Naive B cell (primary cell): ENCODE measurements at regions not wholly inside any gene's neighbourhood (a gene's known extent, or its start where the extent isn't known, plus 50 kb on each side); places are given as distances from the start of the nearest gene placed in this dataset.
A peak's percentile ranks its signal among the peaks of the same experiment; 100 is the strongest.

Experiments used
- ATAC-seq, 2 donors: fragments of 150-1000 bp; cut with Tn5 transposase; 2 replicates each; pipeline ENCODE4 v1.10.0; 2021; ENCODE audit warnings: low read depth in 2 of 2, mild to moderate bottlenecking in 2 of 2, moderate library complexity in 2 of 2
- DNase-seq: peaks from one replicate; pipeline ENCODE4 v3.0.0; 2022
- H3K27ac Mint-ChIP-seq, 6 donors: one replicate each; pipeline ENCODE4 v1.8.0; 2020 to 2022; ENCODE audit warnings: mild to moderate bottlenecking in 6 of 6, mixed read lengths in 6 of 6, moderate library complexity in 5 of 6, inconsistent platforms in 2 of 6
- H3K27me3 Mint-ChIP-seq, 3 donors: one replicate each; pipeline ENCODE4 v1.8.0; 2021 to 2022; ENCODE audit warnings: mixed read lengths in 3 of 3, mild to moderate bottlenecking in 1 of 3
- H3K36me3 Mint-ChIP-seq, 2 donors: one replicate each; pipeline ENCODE4 v1.8.0; 2020 to 2022; ENCODE audit warnings: mixed read lengths in 2 of 2, inconsistent platforms in 1 of 2, mild to moderate bottlenecking in 1 of 2
- H3K4me1 Mint-ChIP-seq, 3 donors: one replicate each; pipeline ENCODE4 v1.8.0; 2020 to 2022; ENCODE audit warnings: mixed read lengths in 3 of 3, inconsistent platforms in 1 of 3, mild to moderate bottlenecking in 1 of 3, moderate library complexity in 1 of 3
- H3K4me3 Mint-ChIP-seq, 8 donors: one replicate each; pipeline ENCODE4 v1.8.0; 2020 to 2022; ENCODE audit warnings: mild to moderate bottlenecking in 8 of 8, mixed read lengths in 8 of 8, moderate library complexity in 8 of 8, inconsistent platforms in 2 of 8
- H3K9me3 Mint-ChIP-seq, 7 donors: one replicate each; pipeline ENCODE4 v1.8.0; 2020 to 2022; ENCODE audit warnings: mixed read lengths in 7 of 7, mild to moderate bottlenecking in 5 of 7, inconsistent platforms in 2 of 7, moderate library complexity in 1 of 7

DNA sequence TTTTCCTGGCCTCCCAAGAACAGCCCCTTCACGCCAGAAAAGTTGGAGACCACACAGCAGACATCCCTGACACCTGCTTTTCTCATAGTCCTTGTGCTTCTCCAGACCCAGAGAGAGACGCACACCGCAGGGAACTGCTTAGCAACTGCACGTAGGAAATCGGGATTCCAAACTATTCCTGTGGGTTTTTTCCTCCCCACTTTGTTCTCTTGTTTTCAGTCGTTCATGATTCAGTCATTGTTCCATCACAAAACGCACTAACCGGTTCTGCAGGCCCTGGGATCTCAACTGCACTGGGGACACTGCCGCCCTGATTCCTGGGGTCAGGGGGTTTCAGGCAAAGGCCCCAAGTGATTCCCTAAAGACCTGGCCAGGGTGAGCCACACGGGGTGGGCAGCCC is 588.0 kb upstream of the KLF4 start:
- Mint-ChIP-seq H3K4me3 (no peak overlapping the region), H3K27me3 (peaks cover 0 to 7% (median 5%) of the 10 kb centered on the region in 3 donors), H3K36me3 (no peaks in the 10 kb centered on the region), H3K4me1 (no peaks in the 10 kb centered on the region), H3K9me3 (peaks cover 0 to 4% (median 0%) of the 10 kb centered on the region in 7 donors), H3K27ac (no peak overlapping the region)
- ATAC-seq (no peak), DNase-seq (no peak)

DNA sequence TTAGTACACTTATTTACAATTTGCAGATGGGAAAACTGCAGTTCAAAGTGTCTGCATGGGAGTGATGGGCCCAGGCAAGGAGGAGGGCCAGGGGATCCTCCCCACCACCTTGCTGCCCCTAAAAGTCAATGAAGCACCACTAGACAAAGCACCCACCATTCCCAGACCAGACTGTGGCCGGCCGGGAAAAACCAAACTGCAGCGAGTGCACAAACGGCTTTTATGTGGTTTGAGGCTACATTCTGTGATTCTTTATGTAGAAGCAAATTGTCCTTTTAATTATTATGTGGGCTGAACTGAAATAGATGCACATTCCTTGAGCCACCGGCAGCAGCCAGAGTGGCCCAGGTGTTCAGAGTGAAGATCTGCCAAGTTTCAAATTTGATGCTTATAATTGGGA is 585.3 kb upstream of the KLF4 start:
- ATAC-seq, result no peak
- H3K27ac Mint-ChIP-seq, result peak overlapping the region in 1 of 6 donors; percentile 7
- H3K4me3 Mint-ChIP-seq, result no peak overlapping the region

DNA sequence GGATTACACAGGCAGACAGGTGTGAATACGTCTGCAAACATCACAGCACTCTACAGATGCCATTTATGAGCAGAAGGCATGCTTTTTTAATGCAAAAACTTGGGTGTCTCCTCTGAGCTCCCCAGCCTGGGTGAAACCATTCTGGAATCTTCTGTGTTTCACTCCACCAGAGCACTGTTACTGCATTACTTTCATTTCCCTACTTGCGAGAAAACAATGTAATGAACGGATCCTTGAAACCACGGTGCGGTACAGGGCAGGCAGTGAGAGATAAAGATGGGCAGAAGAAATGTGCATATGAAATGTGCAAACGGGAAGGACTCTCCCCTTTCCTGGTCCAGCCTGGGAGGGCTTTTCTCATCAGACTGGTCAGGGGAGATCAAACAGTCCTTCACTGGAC is 584.3 kb upstream of the KLF4 start:
- Mint-ChIP-seq H3K36me3 (no peaks in the 10 kb centered on the region), H3K4me3 (no peak overlapping the region), H3K4me1 (no peaks in the 10 kb centered on the region), H3K27ac (no peak overlapping the region), H3K27me3 (peaks cover 0 to 7% (median 5%) of the 10 kb centered on the region in 3 donors), H3K9me3 (peaks cover 0 to 4% (median 0%) of the 10 kb centered on the region in 7 donors)
- ATAC-seq (no peak), DNase-seq (no peak)

More for the DNA sequence above, 585.3 kb upstream of the KLF4 start:
- peaks cover 0 to 4% (median 0%) of the 10 kb centered on the region in 7 donors for H3K9me3 Mint-ChIP-seq
- no peak for DNase-seq
- no peaks in the 10 kb centered on the region for H3K36me3 Mint-ChIP-seq
- no peaks in the 10 kb centered on the region for H3K4me1 Mint-ChIP-seq
- H3K27me3 Mint-ChIP-seq, result peaks cover 0 to 7% (median 5%) of the 10 kb centered on the region in 3 donors

DNA sequence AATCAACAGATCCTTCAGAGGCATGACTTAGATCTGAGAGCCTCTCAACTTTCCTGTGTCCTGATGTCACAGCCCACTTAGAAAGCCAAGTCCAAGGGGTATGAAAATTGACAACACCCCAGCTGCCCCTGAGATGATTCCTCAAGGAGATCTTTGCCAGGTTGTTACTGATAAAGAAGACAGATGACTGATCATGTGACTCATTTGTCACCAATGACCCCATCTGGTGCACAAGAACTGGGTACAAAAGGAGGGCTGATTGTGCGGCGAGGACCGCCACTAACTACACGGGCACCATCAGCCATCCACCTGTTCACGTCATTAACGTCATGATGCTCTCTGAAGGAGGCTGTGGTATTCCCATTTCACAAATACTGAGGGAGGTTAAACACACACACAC is 583.2 kb upstream of the KLF4 start:
- Mint-ChIP-seq H3K27me3 (peaks cover 0 to 2% (median 0%) of the 10 kb centered on the region in 3 donors), H3K4me3 (peak overlapping the region in 1 of 8 donors; percentile 72), H3K9me3 (peaks cover 0 to 2% (median 0%) of the 10 kb centered on the region in 7 donors)

DNA sequence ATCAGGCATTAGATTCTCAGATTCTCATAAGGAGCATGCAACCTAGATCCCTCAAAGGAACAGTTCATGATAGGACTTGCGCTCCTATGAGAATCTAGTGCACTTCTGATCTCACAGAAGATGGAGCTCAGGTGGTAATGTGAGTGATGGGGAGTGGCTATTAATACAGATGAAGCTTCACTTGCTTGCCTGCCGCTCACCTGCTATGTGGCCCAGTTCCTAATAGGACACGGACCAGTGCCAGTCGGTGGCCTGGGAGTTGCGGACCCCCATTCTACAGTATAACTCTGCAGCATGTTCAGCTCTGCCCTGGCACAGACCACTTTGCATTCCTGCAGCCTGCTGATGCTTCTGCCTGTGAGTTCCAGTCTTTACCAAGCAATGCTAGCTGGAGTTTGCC is 581.3 kb upstream of the KLF4 start:
- Mint-ChIP-seq H3K27me3 (no peaks in the 10 kb centered on the region), H3K4me1 (no peaks in the 10 kb centered on the region), H3K27ac (no peak overlapping the region), H3K9me3 (peaks cover 0 to 5% (median 0%) of the 10 kb centered on the region in 7 donors), H3K36me3 (no peaks in the 10 kb centered on the region), H3K4me3 (no peak overlapping the region)
- DNase-seq, result no peak
- no peak for ATAC-seq

More for the DNA sequence above, 583.2 kb upstream of the KLF4 start:
- Mint-ChIP-seq H3K4me1 (no peaks in the 10 kb centered on the region), H3K27ac (peak overlapping the region in 1 of 6 donors; percentile 51), H3K36me3 (no peaks in the 10 kb centered on the region)
- DNase-seq, result no peak
- ATAC-seq, result no peak

DNA sequence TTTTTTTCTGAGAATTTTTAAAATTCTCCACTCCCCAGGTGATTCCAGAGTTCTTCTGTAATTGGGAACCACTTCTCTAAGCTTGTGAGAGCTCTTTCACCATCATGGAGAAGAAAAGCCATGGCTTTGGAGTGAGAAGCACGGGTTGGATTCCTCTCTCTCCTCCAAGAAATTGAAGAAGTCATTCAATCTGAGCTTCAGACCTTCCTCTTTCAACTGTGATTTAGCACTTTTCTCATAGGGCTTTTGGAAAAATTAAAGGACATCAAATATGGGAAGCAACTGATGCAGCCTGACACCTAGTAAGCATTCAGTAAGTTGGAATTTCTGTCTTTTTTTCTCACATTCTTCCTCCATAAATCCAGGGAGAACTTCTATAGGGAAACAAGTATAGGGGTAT is 580.4 kb upstream of the KLF4 start:
- Mint-ChIP-seq H3K4me1 (no peaks in the 10 kb centered on the region), H3K36me3 (no peaks in the 10 kb centered on the region)
- no peak for DNase-seq

DNA sequence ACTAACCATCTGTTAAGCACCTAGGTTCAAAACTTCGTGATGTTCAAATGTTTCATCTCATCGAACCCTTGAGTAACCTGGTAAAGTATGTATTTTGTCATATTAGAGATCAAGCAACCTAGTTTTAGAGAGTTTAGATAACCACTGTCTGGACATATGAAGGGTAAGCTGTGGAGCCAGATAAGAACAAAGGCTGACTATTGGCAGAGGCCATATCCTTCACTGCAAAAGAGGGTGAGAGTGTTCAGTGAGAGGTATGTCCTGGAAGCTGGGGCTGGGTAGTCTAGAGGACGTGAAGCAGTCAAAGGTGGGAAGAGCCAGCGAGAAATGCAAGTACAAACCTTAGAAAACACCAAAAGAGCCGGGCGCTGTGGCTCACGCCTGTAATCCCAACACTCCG is 573.1 kb upstream of the KLF4 start:
- Mint-ChIP-seq H3K4me1 (no peaks in the 10 kb centered on the region), H3K36me3 (no peaks in the 10 kb centered on the region), H3K27ac (no peak overlapping the region), H3K4me3 (peak overlapping the region in 1 of 8 donors; percentile 47), H3K9me3 (peaks cover 0 to 11% (median 4%) of the 10 kb centered on the region in 7 donors), H3K27me3 (peaks cover 8 to 13% (median 9%) of the 10 kb centered on the region in 3 donors)
- no peak for DNase-seq
- no peak for ATAC-seq

More for the DNA sequence above, 580.4 kb upstream of the KLF4 start:
- no peak overlapping the region for H3K4me3 Mint-ChIP-seq
- H3K9me3 Mint-ChIP-seq, result peaks cover 0 to 5% (median 0%) of the 10 kb centered on the region in 7 donors
- ATAC-seq, result no peak
- no peaks in the 10 kb centered on the region for H3K27me3 Mint-ChIP-seq
- peak overlapping the region in 1 of 6 donors; percentile 10 for H3K27ac Mint-ChIP-seq

DNA sequence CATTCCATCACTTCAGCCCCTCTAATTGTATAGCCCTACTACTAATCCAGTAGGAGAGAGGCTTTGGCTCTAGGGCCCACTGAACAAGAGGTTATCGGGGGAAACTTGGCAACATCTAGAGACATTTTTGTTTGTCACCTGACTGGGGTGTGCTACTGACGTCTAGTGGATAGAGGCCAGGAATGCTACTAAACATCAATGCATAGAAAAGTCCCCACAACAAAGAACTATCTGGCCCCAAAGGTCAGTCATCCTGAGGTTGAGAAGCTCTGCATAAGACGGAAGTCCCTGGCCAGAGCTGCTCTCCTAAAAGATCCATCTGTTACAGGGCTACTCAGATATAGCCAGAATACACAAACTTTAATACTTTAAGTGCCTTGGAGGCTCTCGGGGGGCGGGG is 570.6 kb upstream of the KLF4 start:
- H3K4me3 Mint-ChIP-seq, result no peak overlapping the region
- H3K9me3 Mint-ChIP-seq, result peaks cover 0 to 11% (median 0%) of the 10 kb centered on the region in 7 donors
- H3K27ac Mint-ChIP-seq, result peak overlapping the region in 1 of 6 donors; percentile 11
- H3K27me3 Mint-ChIP-seq, result peaks cover 8 to 13% (median 9%) of the 10 kb centered on the region in 3 donors
- H3K4me1 Mint-ChIP-seq, result no peaks in the 10 kb centered on the region
- no peaks in the 10 kb centered on the region for H3K36me3 Mint-ChIP-seq
- DNase-seq, result no peak
- no peak for ATAC-seq

DNA sequence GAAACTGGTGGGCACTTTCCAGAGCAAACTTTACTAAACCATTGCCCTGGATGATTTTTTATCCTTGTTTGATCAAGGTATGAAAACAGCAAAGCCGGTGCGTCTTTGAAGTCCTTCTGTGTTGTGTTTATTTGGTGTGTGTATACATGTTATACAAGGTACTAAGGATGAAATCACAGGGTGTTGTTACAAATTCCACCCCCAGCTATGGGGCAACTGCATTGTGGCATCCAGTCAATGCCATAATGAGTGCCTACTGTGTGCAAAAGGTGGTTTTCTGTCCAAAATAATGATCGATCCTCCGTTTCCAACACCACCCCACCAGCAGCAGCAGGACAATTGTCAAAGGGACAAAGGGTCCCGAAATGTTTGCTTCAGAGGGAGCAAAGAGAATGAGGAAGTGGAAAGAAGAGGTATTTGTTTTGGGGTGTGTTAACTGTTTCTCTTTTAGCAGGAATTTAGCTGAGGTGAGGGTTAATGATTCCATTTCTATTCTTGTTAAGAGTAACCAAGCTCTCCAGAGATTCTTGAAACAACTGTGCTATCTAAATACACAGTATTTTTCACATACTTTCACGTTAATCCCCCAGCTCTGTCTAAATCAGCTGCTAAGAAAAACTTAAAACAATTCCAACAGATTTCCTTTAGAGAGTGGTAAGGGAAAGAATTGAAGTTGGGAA is 568.7 kb upstream of the KLF4 start:
- peak overlapping the region in 1 of 6 donors; percentile 41 for H3K27ac Mint-ChIP-seq
- DNase-seq (no peak), ATAC-seq (no peak)
- H3K4me1 Mint-ChIP-seq, result no peaks in the 10 kb centered on the region
- no peaks in the 10 kb centered on the region for H3K36me3 Mint-ChIP-seq
- no peak overlapping the region for H3K4me3 Mint-ChIP-seq
- H3K9me3 Mint-ChIP-seq, result peaks cover 0 to 3% (median 0%) of the 10 kb centered on the region in 7 donors
- H3K27me3 Mint-ChIP-seq, result peaks cover 9 to 15% (median 13%) of the 10 kb centered on the region in 3 donors

DNA sequence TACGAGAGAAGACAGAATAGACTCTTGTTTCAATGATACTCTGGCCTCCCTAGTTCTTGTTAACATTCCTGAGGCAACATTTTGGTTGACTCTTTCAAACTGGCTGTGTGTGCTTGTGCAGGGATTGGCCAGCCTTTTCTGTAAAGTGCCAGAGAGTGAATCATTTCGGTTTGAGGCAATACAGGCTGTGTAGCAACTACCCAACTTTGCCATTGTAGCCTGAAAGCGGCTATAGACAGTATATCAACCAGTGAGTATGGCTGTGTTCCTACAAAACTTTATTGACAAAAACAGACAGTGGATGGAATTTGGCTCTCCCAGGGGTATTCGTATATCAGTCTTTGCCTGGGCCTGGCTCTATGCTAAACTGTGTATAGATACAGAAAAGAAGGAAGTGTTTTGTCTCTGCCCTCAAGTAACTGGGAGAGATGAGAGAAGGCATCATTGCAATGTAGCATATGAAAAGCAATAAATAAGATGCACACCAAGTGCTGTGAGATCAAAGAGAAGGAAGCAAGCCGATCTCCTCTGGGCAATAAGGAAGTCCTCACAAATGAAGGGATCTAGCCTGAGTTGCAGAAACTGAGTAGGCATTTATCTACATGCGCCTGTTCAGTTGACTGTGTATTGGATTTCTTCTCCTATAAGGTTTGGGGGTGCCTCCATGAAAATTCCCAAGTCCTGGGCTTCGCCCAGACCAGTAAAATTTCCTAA is 568.0 kb upstream of the KLF4 start:
- H3K9me3 Mint-ChIP-seq, result peaks cover 0 to under 1% (median 0%) of the 10 kb centered on the region in 7 donors
- ATAC-seq, result no peak
- peak overlapping the region in 1 of 6 donors; percentile 12 for H3K27ac Mint-ChIP-seq

DNA sequence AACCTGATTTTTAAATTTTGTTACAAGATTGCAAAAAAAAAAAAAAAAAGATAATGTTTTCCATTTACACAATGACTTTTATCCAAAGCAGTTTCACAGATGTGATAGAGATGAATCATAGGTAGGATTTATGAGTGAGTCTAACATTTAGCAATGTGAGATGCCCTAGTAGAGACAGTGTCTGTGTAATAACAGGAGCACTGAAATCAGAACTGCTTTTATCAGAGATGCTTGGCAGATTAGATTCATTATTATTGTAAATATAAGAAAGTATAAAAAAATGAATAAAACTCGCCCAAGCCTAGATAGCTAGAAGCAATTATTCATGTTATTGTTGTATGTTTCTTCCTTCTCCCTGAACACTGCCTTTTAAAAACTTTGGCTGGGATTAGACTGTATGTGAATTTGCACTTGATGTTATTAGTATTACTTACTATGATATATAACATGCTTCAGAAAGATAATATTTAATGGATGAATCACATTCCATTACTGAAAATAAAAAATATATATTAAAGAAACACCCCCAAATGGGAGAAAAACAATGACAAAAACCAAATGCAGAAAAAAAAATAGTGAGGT is 567.3 kb upstream of the KLF4 start:
- Mint-ChIP-seq H3K36me3 (no peaks in the 10 kb centered on the region), H3K27ac (peak overlapping the region in 1 of 6 donors; percentile 10), H3K27me3 (peaks cover 5 to 13% (median 5%) of the 10 kb centered on the region in 3 donors), H3K9me3 (no peaks in the 10 kb centered on the region), H3K4me3 (no peak overlapping the region), H3K4me1 (no peaks in the 10 kb centered on the region)
- no peak for DNase-seq
- no peak for ATAC-seq

More for the DNA sequence above, 568.0 kb upstream of the KLF4 start:
- Mint-ChIP-seq H3K4me1 (no peaks in the 10 kb centered on the region), H3K36me3 (no peaks in the 10 kb centered on the region), H3K27me3 (peaks cover 6 to 14% (median 8%) of the 10 kb centered on the region in 3 donors), H3K4me3 (no peak overlapping the region)
- no peak for DNase-seq

DNA sequence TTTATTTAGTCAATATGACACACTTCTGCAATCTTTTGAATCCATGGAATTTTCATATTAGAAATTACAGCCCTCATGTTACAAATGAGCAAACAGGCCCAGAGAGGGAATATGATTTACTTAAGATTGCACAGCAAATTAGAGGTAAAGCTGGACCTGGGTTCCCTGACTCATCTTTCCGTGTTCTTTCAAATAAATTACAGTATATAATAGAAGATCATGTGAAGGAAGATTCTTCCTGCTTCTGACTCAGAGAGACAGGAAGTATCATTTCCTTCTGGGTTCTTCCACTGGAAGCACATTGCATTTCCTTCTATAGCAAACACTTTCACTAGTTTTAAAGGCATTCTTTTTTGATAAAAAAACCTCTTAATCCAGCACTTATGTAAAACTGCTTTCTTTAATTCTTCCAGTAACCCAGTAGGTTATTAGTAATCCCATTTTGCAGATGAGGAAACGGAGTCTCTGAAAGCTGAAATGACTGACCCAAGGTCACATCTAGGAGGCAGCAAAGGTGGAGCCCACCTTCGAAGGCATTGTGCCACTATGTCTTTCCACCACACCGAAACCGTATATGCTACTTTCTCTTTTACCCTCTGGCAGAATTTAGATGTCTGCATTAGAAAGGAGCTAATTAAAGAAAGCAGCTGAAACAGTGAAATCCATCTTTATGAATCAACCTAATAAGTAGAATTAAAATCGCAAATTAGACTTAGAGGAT is 566.7 kb upstream of the KLF4 start:
- ATAC-seq (no peak), DNase-seq (no peak)
- Mint-ChIP-seq H3K9me3 (no peaks in the 10 kb centered on the region), H3K27ac (peak overlapping the region in 1 of 6 donors; percentile 34), H3K4me1 (no peaks in the 10 kb centered on the region), H3K27me3 (peaks cover 5 to 18% (median 8%) of the 10 kb centered on the region in 3 donors), H3K4me3 (no peak overlapping the region), H3K36me3 (no peaks in the 10 kb centered on the region)

DNA sequence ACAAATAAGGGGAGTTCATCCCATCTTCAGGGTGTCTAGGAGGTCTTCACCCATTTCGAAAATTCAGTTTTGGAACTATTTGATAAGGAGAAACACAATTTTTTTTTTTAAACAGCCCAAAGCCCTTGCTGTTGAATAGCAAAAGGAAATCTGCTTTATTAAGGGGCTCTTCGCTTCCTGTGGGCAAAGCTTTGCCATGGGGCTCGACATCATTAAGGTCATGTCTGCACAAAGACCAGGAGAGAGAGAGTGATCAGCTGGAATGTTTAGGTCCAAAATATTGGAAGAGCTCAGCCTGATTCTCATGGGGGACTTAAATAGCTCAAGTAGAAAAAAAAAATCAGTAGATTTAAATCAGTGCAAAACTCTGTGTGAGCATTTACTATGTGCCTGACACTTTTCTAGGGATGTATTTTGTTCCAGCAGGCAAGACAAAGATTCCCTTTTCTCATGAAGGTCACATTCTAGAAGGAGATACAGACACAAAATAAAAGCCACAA is 564.6 kb upstream of the KLF4 start:
- no peaks in the 10 kb centered on the region for H3K9me3 Mint-ChIP-seq
- DNase-seq (no peak), ATAC-seq (no peak)
- no peak overlapping the region for H3K4me3 Mint-ChIP-seq
- H3K27ac Mint-ChIP-seq, result peak overlapping the region in 2 of 6 donors; percentile 4 to 75
- H3K4me1 Mint-ChIP-seq, result peaks cover 5 to 8% (median 5%) of the 10 kb centered on the region in 3 donors
- H3K27me3 Mint-ChIP-seq, result peaks cover 3 to 19% (median 5%) of the 10 kb centered on the region in 3 donors
- H3K36me3 Mint-ChIP-seq, result no peaks in the 10 kb centered on the region
